Stimulated activated CD4-positive, alpha-beta T cell treated with anti-CD3 and anti-CD28 coated beads, Interleukin-1b, Interleukin-23, amount 100 ng/mL, for 1 hour (primary cell): ENCODE measurements at regions not wholly inside any gene's neighbourhood (a gene's known extent, or its start where the extent isn't known, plus 50 kb on each side); places are given as distances from the start of the nearest gene placed in this dataset.

ENCODE experiments used
- DNase-seq, 2 donors: peaks; one replicate each; pipeline ENCODE4 v3.0.0-alpha.2; 2020; ENCODE audit warnings: low read depth in 2 of 2

DNA sequence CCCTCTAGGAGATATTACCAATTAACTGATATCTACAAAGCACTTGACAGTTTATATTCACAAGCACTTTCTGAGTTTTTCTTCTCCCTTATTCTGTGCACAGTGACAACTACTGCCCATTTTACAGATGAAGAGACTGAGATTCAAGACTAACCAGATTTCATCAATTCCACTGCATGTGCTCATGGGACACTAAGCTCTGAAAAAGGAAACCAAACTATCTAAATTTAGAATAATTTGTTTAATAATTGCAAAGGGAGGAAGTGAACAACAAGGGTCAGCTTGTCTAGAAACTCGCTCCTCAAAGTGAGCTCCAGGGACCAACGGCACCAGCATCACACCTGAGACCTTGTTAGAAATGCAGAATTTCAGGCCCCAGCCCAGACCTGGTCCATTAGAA, 50.8 kb upstream of the MYLIP start:
- DNase-seq, result no peak

GRCh38 chr6:16069671-16070070, 59.2 kb upstream of the MYLIP start:
- no peak for DNase-seq

GRCh38 chr6:16069222-16069621, 59.7 kb upstream of the MYLIP start:
- no peak for DNase-seq

DNA sequence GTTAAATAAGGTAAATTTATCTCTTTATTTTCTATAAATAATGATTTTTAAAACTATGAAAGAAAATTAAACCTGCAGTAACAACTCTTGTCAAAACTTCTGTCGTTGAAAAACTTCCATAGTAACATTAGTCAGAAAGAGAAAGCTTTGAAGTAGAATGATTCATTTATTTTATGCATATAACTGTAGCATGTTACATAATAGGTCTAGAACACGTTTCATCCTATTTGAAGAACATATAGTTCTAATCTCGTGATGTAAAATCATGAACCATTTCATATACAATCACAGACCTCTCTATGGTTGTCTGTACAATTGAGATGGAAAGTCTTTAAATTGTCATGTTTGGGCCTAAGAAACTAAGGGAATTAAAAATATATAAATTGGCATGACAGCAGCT, 61.3 kb upstream of the MYLIP start:
- DNase-seq, result no peak

DNA sequence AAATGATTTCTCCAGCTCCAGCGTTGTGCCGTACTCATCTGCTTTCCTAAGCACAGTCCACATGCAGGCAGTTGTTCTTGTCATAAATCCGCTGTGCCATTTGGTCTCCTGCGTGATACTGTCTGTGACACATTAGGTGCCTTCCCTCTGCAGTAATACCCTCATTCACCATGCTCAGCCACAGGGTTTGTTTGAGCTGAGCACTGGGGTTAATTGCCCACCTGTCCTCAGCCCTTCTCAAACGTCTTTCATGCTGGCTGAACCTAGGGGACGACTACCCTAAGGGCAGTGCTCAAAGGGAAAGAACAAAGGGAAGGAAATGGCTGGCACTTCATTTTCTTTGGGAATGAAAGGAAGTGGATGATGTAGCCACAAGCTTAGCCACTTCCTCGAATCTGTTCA, 64.2 kb upstream of the MYLIP start:
- DNase-seq, result no peak

DNA sequence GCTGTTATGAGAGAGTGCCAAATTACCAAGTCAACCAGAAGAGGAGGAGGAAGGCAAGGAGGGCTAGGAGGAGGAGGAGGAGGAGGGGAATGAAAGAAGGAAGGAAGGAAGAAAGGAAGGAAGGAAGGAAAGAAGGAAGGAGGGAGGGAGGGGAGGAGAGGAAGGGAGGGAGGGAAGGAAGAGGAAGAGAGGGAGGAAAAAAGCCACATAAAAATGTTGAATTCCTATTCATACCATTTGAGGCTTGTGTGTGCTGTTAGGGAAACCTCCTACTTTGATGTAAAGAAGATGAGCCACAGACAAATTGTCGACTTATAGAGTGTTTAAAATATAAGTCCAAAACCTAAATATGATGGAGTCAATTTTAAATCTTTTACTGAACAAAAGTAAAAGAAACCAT, 65.3 kb upstream of the MYLIP start:
- no peak for DNase-seq

GRCh38 chr6:16061818-16062217, 67.1 kb upstream of the MYLIP start:
- DNase-seq, result no peak

DNA sequence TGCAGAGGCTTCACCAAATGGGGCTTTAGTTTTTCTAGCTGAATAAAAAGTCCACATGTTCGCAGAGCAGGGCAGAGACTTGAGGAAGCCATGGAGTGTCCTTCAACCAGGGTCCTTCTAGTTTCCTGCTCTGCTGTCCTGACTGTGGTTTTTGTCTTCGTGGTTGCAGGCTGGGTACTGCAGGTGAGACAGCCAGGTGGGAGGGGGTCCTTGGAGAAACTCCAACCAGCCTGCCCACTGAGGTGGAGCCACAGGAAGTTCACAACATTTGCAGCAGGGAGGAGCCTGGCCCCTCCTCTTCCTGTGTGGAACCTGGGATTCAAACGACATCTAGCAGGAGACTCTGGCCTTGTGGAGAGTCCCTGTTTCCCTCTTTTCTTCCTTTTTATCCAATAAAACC, 68.8 kb upstream of the MYLIP start:
- DNase-seq, result no peak

DNA sequence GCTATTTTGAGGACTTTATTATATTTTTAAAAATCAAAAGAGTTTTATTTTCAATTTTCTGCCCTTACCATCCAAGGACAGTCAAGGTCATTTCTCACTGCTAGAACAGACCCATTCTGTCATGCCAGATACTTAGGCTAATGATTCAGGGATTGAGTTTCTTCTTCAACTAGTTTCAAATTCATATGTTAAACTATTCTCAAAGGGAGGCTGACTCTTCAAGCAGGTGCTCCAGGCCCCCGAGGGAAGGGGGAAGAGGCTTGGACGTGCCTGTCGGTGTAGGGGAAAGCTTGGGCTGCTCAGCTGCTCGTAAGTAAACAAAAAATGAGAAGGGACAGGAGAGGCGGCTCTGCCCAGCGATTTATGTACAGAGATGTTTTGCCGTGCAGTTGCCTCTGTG, 69.4 kb upstream of the MYLIP start:
- no peak for DNase-seq

DNA sequence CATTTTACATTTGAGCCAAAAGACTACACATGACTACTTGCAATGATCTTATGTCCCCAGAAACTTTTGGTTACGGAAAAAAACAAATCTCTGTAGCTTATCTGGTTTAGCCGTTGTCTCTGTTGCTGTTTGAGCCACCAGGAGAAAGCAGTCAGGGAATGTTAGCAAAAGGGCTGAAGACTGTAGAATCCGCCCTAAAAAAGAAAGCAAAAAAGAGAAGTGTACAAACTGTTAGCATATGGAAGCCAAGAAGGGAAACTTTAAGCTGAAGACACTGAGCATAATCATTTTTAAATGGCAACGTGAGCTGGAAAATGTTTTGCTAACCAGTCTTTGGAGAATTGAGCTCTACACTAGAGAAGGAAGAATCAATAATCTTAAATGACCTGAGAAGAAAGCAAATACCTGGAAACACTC, 69.9 kb upstream of the MYLIP start:
- DNase-seq, result no peak

DNA sequence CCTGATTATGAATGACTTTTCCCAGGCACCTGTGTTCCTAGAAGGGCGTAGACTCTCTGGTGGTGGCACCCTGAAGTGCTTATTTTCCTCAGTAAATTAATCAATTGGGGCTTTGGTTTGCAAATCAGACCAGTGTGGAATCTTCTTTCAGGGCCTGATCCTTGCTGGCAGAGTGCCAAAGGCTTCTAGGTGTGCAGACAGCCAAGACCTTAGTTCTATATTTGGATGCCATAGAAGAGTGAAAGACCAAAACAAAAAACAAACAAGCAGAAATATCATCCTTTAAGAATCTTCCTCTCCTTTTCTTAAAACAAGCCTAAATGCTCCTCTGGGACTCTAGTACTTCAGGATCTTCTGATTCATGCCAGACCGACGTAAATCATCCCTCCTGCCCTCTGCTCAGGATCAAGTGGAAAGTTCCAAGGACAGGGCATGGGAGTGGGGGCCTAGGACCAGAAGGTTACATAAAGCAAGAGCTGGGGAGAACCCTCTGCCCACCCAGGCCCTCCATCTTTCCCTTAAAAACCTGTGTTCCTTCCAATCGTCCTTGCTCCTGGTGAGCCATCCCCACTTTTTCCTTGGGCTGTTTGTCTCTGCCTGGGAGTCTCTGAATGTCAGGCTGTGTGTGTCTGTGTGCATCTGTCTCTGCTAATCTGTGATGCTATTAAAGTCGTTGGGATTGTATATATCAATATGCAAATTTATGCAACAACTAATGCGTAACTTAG, 70.5 kb upstream of the MYLIP start:
- no peak for DNase-seq

GRCh38 chr6:16057446-16057845, 71.4 kb upstream of the MYLIP start:
- DNase-seq, result no peak

- DNase-seq, result no peak
Measured at GRCh38 chr6:16056263-16056870, 72.5 kb upstream of the MYLIP start.

DNA sequence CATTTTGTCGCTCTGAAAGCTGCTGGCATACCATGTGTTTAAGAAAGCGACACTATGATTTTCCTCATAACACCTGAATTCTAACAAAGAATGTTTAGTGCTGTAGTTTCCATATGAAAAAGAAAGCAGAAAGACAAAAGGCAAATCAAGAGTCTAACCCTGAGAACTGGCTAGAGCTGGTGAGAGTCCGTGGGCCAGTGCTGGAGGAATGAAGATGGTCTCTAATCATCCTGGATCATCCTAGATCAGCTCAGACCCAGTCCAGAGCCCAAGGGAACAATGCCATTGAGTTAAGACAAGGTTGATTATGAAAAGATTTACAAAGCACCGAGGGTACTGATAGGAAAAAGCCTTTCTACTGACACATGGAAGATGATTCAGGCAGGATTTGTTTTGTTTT, 73.0 kb upstream of the MYLIP start:
- no peak for DNase-seq

GRCh38 chr6:16049168-16049567, 79.7 kb upstream of the MYLIP start:
- no peak for DNase-seq

- DNase-seq, result no peak
Measured at GRCh38 chr6:16048221-16048620, 80.7 kb upstream of the MYLIP start.

- DNase-seq, result no peak
Measured at GRCh38 chr6:16047435-16047990, 81.4 kb upstream of the MYLIP start.

DNA sequence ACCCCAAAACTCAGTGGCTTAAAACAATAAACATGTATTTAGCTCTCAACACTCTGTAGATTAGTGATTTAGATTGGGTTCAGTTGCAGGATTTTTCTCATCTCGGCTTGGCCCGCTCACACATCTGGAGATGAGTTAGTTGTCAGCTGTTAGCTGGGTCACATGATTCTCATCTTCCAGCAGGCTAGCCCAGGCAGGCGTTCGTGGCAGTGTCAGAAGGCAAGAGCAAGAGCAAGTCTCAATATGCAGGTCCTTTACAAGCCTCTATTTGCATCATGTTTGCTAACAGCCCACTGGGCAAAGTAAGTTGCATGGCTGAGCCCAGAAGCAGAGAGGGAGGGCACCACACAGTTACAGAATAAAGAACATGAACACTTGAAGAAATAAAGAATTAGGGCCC, 83.6 kb upstream of the MYLIP start:
- no peak for DNase-seq

GRCh38 chr6:16044211-16044643, 84.7 kb upstream of the MYLIP start:
- no peak for DNase-seq

GRCh38 chr6:16043171-16044135, 85.4 kb upstream of the MYLIP start:
- no peak for DNase-seq

DNA sequence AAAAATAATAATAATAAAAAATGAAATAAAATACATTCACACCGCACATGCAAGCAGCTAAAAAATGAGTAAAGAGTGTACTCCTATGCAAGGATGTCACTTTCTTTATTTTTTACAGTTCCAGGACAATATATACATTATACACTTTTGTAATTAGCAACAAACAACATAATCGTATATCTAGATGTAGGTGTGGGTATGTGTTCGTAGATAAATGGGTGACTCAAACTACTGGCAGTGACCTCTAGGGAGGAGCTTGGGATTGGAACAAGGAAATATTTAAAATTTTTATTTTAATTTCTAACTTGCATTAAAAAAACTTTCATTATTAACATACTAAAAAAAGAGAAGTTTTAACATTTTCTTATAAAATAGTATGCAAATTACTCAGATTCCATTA, 86.1 kb upstream of the MYLIP start:
- no peak for DNase-seq

DNA sequence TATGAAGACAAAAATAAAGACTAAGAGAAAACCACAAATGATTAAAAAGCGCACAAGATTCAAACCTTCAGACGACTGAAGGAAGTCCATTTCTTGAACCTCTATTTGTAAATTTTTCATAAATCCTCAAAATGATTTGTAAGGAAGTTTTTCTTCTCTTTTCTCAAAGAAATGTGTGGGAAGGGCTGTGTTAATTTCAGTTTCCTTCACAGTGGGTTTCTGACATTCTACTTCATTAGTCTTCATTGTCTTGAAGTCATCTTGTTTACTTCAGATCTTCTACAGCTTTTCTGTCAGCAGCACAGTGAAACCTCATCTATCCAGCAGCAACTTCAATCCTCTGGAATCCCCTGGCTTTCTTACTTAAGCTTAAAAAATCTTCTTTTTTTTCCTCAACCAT, 87.6 kb upstream of the MYLIP start:
- no peak for DNase-seq
